ENCODE measurements at regions not wholly inside any gene's neighbourhood (a gene's known extent, or its start where the extent isn't known, plus 50 kb on each side); places are given as distances from the start of the nearest gene placed in this dataset.
A peak's percentile ranks its signal among the peaks of the same experiment; 100 is the strongest.
"Not testable (repeated sequence)": the region's sequence is repeated elsewhere in the genome, so short reads cannot be mapped to it uniquely, and the experiment has no call there.

DNA sequence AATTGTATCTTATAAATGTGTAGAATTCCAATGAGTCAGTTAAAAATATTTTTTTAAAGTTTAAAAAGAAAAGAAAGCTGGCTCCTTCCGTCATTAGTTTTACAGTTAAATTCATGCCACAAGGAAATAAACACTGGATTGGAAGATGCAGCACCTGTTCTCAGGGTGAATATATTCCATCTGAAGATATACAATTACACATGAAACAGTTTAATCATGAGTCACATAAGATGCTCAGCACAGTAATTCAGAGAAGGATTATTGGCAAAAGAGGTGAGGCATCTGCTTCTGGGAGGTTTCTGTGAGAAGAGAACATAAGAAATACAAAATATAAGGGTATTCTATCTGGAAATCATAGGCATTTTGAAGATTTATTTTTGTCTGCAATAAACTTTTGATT is 376.5 kb upstream of the SORCS1 start:
- Histone ChIP-seq H3K9me3 (replicated peaks) (peaks cover 5% of the 10 kb centered on the region), H3K4me1 (replicated peaks) (peaks cover 8% of the 10 kb centered on the region), H3K27ac (no peak overlapping the region), H3K27me3 (replicated peaks) (no peaks in the 10 kb centered on the region), H3K4me3 (no peak overlapping the region), H3K36me3 (no peaks in the 10 kb centered on the region)
- no peak for DNase-seq (ENCODE audit: low read depth in 1 of 2, low spot score in 2 of 2)

DNA sequence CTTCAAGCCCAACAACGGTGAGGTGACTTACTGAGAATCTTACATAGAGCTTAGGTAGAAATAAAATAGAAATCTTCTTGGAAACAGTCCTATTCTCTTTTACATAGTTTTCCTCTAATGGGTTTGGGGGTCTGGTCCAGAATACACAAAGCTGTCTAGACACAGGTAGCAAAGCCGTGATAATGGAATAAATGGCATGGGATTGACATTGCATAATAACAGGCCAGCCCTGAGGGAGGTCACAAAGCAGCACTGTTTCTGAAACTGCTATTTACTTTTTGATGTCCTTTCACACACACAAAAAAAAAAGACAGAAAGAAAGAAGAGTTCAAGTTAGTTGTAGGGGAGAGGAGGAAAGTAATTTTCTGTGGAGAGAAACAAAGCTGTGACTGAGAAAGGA is 364.8 kb upstream of the SORCS1 start:
- no peak overlapping the region for H3K27ac ChIP-seq
- no peaks in the 10 kb centered on the region for H3K27me3 ChIP-seq (replicated peaks)
- no peak for DNase-seq (ENCODE audit: low read depth in 1 of 2, low spot score in 2 of 2)
- H3K4me3 ChIP-seq = no peak overlapping the region
- no peaks in the 10 kb centered on the region for H3K9me3 ChIP-seq (replicated peaks)
- H3K36me3 ChIP-seq = no peaks in the 10 kb centered on the region
- no peaks in the 10 kb centered on the region for H3K4me1 ChIP-seq (replicated peaks)

DNA sequence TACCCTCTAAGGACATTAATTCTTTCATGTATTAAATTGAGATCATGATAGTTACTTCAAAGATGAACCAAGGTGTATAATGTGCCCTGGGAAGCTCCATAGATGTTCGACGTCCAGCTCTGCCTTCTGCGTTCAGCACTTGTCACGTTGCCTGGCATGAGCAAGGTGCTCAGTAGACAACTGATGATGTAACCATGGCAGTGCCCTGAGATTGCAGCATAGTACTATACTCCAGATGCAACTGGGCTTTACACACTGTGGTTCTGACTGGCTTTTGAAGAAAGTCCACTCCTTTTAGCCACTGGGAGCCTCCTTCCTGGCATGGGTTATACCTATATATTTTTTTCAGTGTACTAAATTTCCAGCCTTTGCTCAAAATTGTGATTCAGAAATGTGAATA is 355.8 kb upstream of the SORCS1 start:
- no peak for DNase-seq (ENCODE audit: low read depth in 1 of 2, low spot score in 2 of 2)
- H3K27me3 ChIP-seq (replicated peaks) = no peaks in the 10 kb centered on the region
- H3K4me3 ChIP-seq = no peak overlapping the region
- H3K27ac ChIP-seq = no peak overlapping the region
- no peaks in the 10 kb centered on the region for H3K9me3 ChIP-seq (replicated peaks)
- no peaks in the 10 kb centered on the region for H3K36me3 ChIP-seq
- H3K4me1 ChIP-seq (replicated peaks) = no peaks in the 10 kb centered on the region

DNA sequence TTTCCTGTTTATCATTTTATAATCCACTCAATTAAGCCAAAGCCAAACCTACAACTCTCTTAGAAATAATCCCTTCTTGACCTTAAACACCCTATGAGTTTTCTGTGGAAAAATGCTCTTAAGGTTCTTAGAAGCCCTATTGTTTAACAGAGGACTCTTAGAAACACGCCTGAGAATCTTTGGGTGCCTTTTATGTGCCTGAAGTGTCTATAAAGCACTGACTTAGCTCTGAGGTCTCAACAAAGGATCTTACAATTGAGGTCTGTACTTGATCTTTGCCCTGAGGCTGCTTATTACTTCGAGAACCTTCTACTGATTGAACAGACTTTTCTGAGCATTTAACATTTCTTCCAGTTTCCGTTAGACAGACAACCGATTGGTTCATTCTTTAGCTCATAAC is 353.3 kb upstream of the SORCS1 start:
- H3K36me3 ChIP-seq = no peaks in the 10 kb centered on the region

DNA sequence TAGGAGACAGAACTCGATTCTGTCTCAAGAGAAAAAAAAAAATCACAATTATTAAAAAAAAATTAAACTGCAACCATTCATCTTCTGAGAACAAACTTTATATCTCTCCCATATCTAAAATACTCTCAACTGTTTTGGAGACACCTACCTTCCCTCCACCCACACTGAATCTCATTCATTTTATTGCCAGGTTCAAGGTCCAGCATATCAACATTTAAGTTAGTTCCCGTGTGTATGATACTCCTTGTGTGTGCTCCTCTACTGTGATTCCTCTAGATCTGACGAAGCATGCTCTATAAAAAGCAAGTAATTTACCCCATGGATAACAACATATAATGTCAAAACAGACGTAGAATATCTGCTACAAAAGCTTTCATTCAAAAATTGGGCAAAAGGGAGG is 351.8 kb upstream of the SORCS1 start:
- Histone ChIP-seq H3K27ac (no peak overlapping the region), H3K27me3 (replicated peaks) (no peaks in the 10 kb centered on the region), H3K9me3 (replicated peaks) (no peaks in the 10 kb centered on the region), H3K4me3 (no peak overlapping the region), H3K36me3 (no peaks in the 10 kb centered on the region), H3K4me1 (replicated peaks) (no peaks in the 10 kb centered on the region)
- DNase-seq (ENCODE audit: low read depth in 1 of 2, low spot score in 2 of 2) = no peak

More for the DNA sequence above, 353.3 kb upstream of the SORCS1 start:
- H3K27me3 ChIP-seq (replicated peaks) = no peaks in the 10 kb centered on the region
- no peaks in the 10 kb centered on the region for H3K4me1 ChIP-seq (replicated peaks)
- no peaks in the 10 kb centered on the region for H3K9me3 ChIP-seq (replicated peaks)
- H3K4me3 ChIP-seq = no peak overlapping the region
- DNase-seq (ENCODE audit: low read depth in 1 of 2, low spot score in 2 of 2) = no peak
- no peak overlapping the region for H3K27ac ChIP-seq

DNA sequence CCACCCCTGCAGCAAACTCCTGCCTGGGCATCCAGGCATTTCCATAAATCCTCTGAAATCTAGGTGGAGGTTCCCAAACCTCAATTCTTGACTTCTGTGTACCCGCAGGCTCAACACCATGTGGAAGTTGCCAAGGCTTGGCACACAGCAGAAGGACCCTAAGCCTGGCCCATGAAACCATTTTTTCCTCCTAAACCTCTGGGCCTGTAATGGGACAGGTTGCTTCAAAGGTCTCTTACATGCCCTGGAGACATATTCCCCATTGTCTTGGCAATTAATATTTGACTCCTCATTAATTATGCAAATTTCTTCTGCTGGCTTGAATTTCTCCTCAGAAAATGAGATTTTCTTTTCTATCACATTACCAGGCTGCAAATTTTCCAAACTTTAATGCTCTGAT is 339.5 kb upstream of the SORCS1 start:
- not testable (repeated sequence) for H3K27ac ChIP-seq; H3K4me1 ChIP-seq (replicated peaks); H3K27me3 ChIP-seq (replicated peaks); H3K4me3 ChIP-seq; H3K36me3 ChIP-seq; DNase-seq (ENCODE audit: low read depth in 1 of 2, low spot score in 2 of 2); H3K9me3 ChIP-seq (replicated peaks)

DNA sequence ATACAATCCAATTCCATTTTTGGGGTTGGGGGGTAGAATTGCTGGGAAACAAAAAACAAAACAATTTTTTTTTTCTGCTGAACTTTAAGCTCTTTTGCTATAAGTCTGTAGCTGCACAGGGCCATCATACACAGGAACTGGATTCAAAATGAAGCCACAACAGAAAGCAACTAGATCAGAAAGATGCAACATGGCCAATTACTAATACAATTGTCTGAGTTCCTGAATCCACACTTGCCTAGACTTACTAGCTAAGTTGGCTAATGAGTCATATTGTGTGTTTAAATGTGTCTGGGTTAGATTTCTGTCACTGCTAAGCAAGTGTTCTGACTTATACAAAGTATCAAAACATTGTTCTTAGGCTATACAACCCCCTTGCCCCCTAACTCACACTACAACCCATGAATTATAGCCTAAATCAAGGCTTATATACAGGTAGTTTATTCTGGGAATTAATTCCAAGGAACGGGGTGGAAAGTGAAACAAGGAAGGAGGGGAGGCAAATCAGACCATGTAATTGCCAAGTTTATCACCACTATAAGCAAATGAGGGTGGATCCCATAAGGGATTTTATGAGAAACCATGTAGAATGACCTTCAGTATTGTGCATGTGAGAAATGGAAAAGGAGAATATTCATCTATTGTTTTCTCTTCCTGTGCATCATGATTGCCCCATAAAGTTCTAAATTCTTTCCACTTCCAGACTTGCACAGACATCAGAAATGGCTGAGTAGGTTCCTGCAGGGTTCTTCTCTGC is 337.9 kb upstream of the SORCS1 start:
- Histone ChIP-seq H3K27me3 (replicated peaks) (no peaks in the 10 kb centered on the region), H3K36me3 (no peaks in the 10 kb centered on the region), H3K9me3 (replicated peaks) (peaks cover 3% of the 10 kb centered on the region; the same call in 1 of the 2 replicates), H3K27ac (no peak overlapping the region), H3K4me1 (replicated peaks) (no peaks in the 10 kb centered on the region), H3K4me3 (no peak overlapping the region)
- no peak for DNase-seq (ENCODE audit: low read depth in 1 of 2, low spot score in 2 of 2)

DNA sequence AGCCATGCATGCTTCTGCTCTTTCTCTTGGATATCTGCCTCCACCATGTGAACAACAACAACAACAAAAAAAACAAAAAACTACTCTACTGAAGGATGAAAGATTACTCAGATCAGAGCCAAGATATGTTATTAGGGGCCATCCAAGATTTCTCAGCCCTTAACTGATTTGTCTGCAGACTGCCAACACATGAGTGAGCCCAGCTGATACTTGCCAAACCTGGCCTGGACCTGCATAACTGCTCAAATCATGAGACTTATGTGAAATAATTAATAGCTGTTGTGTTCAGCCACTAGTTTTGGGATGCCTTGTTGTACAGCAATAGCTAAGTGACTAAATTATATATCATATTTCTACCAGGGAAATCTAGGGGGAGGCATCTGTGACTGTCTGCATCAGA is 334.5 kb upstream of the SORCS1 start:
- Histone ChIP-seq H3K4me1 (replicated peaks) (peaks cover 11% of the 10 kb centered on the region), H3K4me3 (no peak overlapping the region), H3K27me3 (replicated peaks) (no peaks in the 10 kb centered on the region), H3K9me3 (replicated peaks) (no peaks in the 10 kb centered on the region; the same call in 1 of the 2 replicates), H3K36me3 (no peaks in the 10 kb centered on the region), H3K27ac (no peak overlapping the region)
- DNase-seq (ENCODE audit: low read depth in 1 of 2, low spot score in 2 of 2) = no peak

DNA sequence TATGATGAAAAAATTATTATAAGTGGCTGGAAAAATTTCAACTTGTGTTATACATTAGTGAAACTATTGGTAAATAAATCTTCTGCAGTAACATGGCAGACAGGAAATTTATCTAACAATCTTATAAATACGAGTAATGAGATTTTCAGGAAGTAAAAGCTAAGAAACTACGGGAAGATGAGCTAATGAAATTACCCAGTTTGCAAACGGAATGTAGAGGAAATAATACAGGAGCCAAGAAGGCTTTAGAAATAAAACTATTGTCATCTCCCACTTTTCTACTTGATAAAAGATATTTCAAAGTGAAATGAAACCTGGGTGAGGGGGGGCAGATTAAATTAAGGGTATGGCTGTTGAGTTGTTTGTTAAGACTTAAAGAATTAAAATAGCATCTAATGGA is 332.5 kb upstream of the SORCS1 start:
- Histone ChIP-seq H3K9me3 (replicated peaks) (peaks cover 3% of the 10 kb centered on the region; the same call in 1 of the 2 replicates), H3K27me3 (replicated peaks) (no peaks in the 10 kb centered on the region), H3K27ac (no peak overlapping the region), H3K4me3 (no peak overlapping the region), H3K36me3 (no peaks in the 10 kb centered on the region), H3K4me1 (replicated peaks) (peaks cover 11% of the 10 kb centered on the region)
- DNase-seq (ENCODE audit: low read depth in 1 of 2, low spot score in 2 of 2) = peak in 1 of 2 experiments; percentile 2

DNA sequence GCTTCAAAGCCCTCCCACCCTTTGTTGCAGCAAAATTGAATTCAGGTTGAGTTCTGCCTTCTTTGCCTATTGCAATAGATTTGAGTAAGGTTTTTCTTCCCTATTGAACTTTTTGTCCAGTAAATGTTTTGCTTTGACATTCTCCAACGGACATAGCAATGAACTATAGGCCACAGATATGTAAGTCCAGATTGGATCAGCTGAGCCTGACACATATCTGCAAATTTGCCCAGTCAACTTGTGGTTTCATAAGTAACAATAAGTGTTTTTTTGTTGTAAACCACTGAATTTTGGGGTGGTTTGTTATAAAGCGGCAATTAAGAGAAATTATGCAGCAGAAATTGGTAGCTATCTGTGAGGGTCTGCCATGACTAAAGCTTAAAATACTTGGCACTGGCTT is 332.1 kb upstream of the SORCS1 start:
- H3K27ac ChIP-seq = no peak overlapping the region
- DNase-seq (ENCODE audit: low read depth in 1 of 2, low spot score in 2 of 2) = peak in 1 of 2 experiments; percentile 16
- H3K9me3 ChIP-seq (replicated peaks) = peaks cover 3% of the 10 kb centered on the region; the same call in 1 of the 2 replicates
- H3K27me3 ChIP-seq (replicated peaks) = no peaks in the 10 kb centered on the region
- H3K36me3 ChIP-seq = no peaks in the 10 kb centered on the region
- peaks cover 11% of the 10 kb centered on the region for H3K4me1 ChIP-seq (replicated peaks)
- H3K4me3 ChIP-seq = no peak overlapping the region

DNA sequence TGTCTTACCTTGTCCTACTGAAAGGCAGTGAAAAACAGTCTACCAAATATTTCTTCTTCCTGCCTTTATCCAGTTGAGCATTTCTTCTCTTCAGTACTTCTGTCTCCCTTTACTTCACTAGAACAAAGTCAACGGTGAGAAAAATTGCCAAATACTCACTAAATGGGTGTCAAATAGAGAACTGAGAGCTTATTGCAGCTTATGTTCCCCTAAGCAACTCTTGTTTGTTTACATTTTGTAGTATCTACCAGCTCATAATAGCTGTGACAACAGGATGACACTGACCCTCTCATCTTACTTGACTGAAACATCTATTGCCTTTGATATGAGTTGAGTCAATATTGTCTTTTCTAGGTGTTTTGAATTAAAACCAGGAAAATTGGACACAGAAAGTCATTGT is 327.9 kb upstream of the SORCS1 start:
- no peak overlapping the region for H3K27ac ChIP-seq
- no peak for DNase-seq (ENCODE audit: low read depth in 1 of 2, low spot score in 2 of 2)
- no peak overlapping the region for H3K4me3 ChIP-seq
- no peaks in the 10 kb centered on the region for H3K36me3 ChIP-seq
- H3K27me3 ChIP-seq (replicated peaks) = no peaks in the 10 kb centered on the region
- peaks cover 11% of the 10 kb centered on the region for H3K4me1 ChIP-seq (replicated peaks)
- H3K9me3 ChIP-seq (replicated peaks) = 0 out of 2 replicates have a peak, but pooled peaks cover 3% of the 10 kb centered on the region

DNA sequence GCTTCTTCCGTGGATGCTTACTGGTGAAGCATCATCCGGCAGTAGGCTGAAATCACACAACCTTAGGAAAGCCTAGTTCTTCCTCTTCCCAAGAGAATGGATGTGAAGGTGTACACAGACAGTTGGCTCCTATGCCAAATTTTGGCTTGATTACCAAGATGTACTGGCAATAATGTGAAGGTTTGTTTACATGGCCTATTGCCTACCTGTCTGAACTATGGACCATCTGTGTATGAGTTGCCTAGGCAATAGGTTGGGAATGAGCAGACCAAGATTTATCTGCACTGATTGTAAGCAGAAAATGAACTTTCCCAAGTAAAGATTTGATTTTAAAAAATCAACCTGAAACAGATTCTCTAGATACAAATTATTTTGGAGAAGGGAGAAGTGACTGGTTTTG is 325.9 kb upstream of the SORCS1 start:
- Histone ChIP-seq H3K27ac (no peak overlapping the region), H3K36me3 (no peaks in the 10 kb centered on the region)

DNA sequence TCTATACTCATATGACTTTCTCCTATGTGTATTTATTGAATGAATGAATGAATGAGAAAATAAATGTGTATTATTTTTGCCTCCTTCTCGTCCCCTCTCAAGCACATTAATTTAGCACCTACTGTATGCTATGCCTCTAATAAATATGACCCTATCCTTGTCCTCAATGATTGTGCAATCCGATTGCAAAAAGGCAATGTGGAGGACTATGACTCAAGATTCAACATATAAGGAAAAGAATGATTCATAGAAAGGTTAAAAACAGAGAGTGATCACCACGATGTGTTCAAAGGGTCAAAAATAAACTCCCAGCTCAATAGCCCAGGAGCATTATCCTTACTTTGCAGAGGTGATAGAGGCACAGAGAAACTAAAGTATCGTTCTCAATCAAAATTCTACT is 322.8 kb upstream of the SORCS1 start:
- Histone ChIP-seq H3K27ac (no peak overlapping the region), H3K4me1 (replicated peaks) (no peaks in the 10 kb centered on the region), H3K36me3 (no peaks in the 10 kb centered on the region), H3K4me3 (no peak overlapping the region), H3K27me3 (replicated peaks) (no peaks in the 10 kb centered on the region), H3K9me3 (replicated peaks) (0 out of 2 replicates have a peak, but pooled peaks cover under 1% of the 10 kb centered on the region)
- no peak for DNase-seq (ENCODE audit: low read depth in 1 of 2, low spot score in 2 of 2)

More for the DNA sequence above, 325.9 kb upstream of the SORCS1 start:
- Histone ChIP-seq H3K4me3 (no peak overlapping the region), H3K4me1 (replicated peaks) (no peaks in the 10 kb centered on the region), H3K9me3 (replicated peaks) (0 out of 2 replicates have a peak, but pooled peaks cover 3% of the 10 kb centered on the region), H3K27me3 (replicated peaks) (no peaks in the 10 kb centered on the region)
- DNase-seq (ENCODE audit: low read depth in 1 of 2, low spot score in 2 of 2) = no peak

DNA sequence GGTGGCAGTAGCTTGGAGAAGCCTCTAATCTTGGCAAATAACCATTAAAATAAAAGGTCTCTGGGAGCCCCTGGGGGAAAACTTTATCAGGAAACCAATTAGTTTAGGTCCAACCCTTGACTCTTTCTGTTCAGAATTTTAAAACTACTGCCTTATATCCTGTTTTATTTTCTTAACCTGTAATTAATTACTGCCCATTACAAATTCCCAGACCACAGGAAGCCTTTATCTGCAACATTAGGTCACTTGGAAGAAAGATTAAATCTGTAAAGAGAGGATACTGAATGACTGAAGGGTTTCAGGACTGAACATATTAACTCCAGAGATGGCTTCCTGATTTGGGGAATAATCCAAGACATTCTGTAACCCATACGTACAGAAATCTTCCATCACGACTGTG is 320.5 kb upstream of the SORCS1 start:
- H3K36me3 ChIP-seq = no peaks in the 10 kb centered on the region
- H3K4me1 ChIP-seq (replicated peaks) = no peaks in the 10 kb centered on the region
- DNase-seq (ENCODE audit: low read depth in 1 of 2, low spot score in 2 of 2) = no peak
- H3K27me3 ChIP-seq (replicated peaks) = no peaks in the 10 kb centered on the region
- no peak overlapping the region for H3K27ac ChIP-seq
- no peaks in the 10 kb centered on the region for H3K9me3 ChIP-seq (replicated peaks)
- no peak overlapping the region for H3K4me3 ChIP-seq

DNA sequence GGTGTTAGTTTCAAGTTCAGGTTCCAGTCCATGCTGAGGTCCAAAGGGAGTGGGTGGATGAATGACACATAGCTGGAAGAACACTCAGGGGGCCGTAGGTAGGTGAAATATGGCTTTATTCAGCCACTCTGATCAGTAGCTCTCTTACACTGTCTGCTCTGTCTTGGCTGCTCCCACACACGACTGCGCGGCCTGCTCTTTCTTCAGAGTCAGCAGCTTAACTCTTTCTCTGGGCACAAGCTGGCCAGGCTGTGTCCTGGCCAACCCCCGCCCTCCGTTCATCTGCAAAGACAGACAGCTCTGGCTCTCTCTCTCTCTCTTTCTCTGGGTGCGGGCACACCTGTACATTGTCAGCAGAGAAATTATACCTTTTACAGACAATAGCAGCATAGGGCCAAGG is 317.4 kb upstream of the SORCS1 start:
- Histone ChIP-seq H3K36me3 (no peaks in the 10 kb centered on the region), H3K9me3 (replicated peaks) (no peaks in the 10 kb centered on the region), H3K27me3 (replicated peaks) (no peaks in the 10 kb centered on the region), H3K27ac (no peak overlapping the region), H3K4me1 (replicated peaks) (no peaks in the 10 kb centered on the region), H3K4me3 (no peak overlapping the region)
- no peak for DNase-seq (ENCODE audit: low read depth in 1 of 2, low spot score in 2 of 2)

Measured in SJSA1 (cell line).